Liver (tissue), 8 donors: ENCODE measurements at regions not wholly inside any gene's neighbourhood (a gene's known extent, or its start where the extent isn't known, plus 50 kb on each side); places are given as distances from the start of the nearest gene placed in this dataset.

ENCODE experiments used
- DNase-seq: peaks from one replicate; pipeline ENCODE4 v3.0.0-alpha.2; 2017; ENCODE audit warnings: low spot score
- H3K27ac ChIP-seq, 2 donors: one replicate each; pipeline ENCODE4 v1.7.0; 2013; ENCODE audit warnings: inconsistent platforms in 2 of 2, low read length in 2 of 2, control low read depth in 1 of 2, low read depth in 1 of 2, mild to moderate bottlenecking in 1 of 2
- H3K27me3 ChIP-seq, 4 donors: one replicate each; pipeline versions ENCODE4 v1.6.1 to v1.7.0; 2013; ENCODE audit warnings: low read length in 3 of 4, inconsistent platforms in 1 of 4, mild to moderate bottlenecking in 1 of 4, moderate library complexity in 1 of 4; ENCODE audit not compliant: control insufficient read depth in 4 of 4, insufficient read depth in 4 of 4
- H3K36me3 ChIP-seq, 4 donors: one replicate each; pipeline versions ENCODE4 v1.6.1 to v1.7.0; 2013; ENCODE audit warnings: low read length in 3 of 4, mild to moderate bottlenecking in 3 of 4, low read depth in 1 of 4, moderate library complexity in 1 of 4; ENCODE audit not compliant: control insufficient read depth in 4 of 4, insufficient read depth in 3 of 4
- H3K4me1 ChIP-seq, 4 donors: one replicate each; pipeline versions ENCODE4 v1.6.1 to v1.7.0; 2013; ENCODE audit warnings: low read length in 3 of 4, mild to moderate bottlenecking in 3 of 4, moderate library complexity in 1 of 4; ENCODE audit not compliant: control insufficient read depth in 4 of 4, insufficient read depth in 4 of 4
- H3K4me3 ChIP-seq, 3 donors: one replicate each; pipeline versions ENCODE4 v1.6.1 to v1.7.0; 2013; ENCODE audit warnings: low read length in 3 of 3, control low read depth in 1 of 3, low read depth in 1 of 3, mild to moderate bottlenecking in 1 of 3
- H3K9ac ChIP-seq, 2 donors: one replicate each; pipeline ENCODE4 v1.7.0; 2013; ENCODE audit warnings: low read length in 2 of 2, mild to moderate bottlenecking in 2 of 2, moderate library complexity in 2 of 2, control low read depth in 1 of 2, low read depth in 1 of 2
- H3K9me3 ChIP-seq, 4 donors: one replicate each; pipeline versions ENCODE4 v1.6.1 to v1.7.0; 2013; ENCODE audit warnings: low read length in 3 of 4; ENCODE audit not compliant: control insufficient read depth in 4 of 4
- ATF3 ChIP-seq: IDR thresholded peaks from 2 replicates; pipeline ENCODE4 v1.6.1; 2016; ENCODE audit warnings: antibody characterized with exemption
- CTCF ChIP-seq: fragments of 150-350 bp; IDR thresholded peaks from 2 replicates; pipeline ENCODE4 v1.5.1; 2017; ENCODE audit warnings: improper control_type of control experiment, low read depth, low read length; ENCODE audit not compliant: missing input control
- EGR1 ChIP-seq, 2 donors: IDR thresholded peaks; 2 replicates each; pipeline ENCODE4 v1.6.1; 2016 to 2018; ENCODE audit warnings: antibody characterized with exemption in 2 of 2, low read depth in 2 of 2
- FOXA1 ChIP-seq: IDR thresholded peaks from 2 replicates; pipeline ENCODE4 v1.6.1; 2016; ENCODE audit warnings: antibody characterized with exemption
- FOXA2 ChIP-seq: IDR thresholded peaks from 2 replicates; pipeline ENCODE4 v1.6.1; 2016; ENCODE audit warnings: antibody characterized with exemption
- HNF4G ChIP-seq: IDR thresholded peaks from 2 replicates; pipeline ENCODE4 v1.6.1; 2016; ENCODE audit warnings: antibody characterized with exemption
- JUND ChIP-seq, 2 donors: IDR thresholded peaks; 2 replicates each; pipeline ENCODE4 v1.6.1; 2016; ENCODE audit warnings: antibody characterized with exemption in 2 of 2
- MAX ChIP-seq: IDR thresholded peaks from 2 replicates; pipeline ENCODE4 v1.6.1; 2016; ENCODE audit warnings: antibody characterized with exemption
- NR2F2 ChIP-seq: IDR thresholded peaks from 2 replicates; pipeline ENCODE4 v1.6.1; 2016; ENCODE audit warnings: antibody characterized with exemption
- RAD21 ChIP-seq, 2 donors: IDR thresholded peaks; 2 replicates each; pipeline ENCODE4 v1.6.1; 2016; ENCODE audit warnings: antibody characterized with exemption in 2 of 2, mild to moderate bottlenecking in 2 of 2
- REST ChIP-seq: IDR thresholded peaks from 2 replicates; pipeline ENCODE4 v1.6.1; 2016; ENCODE audit warnings: antibody characterized with exemption, mild to moderate bottlenecking
- RXRA ChIP-seq, 2 donors: IDR thresholded peaks; 2 replicates each; pipeline ENCODE4 v1.6.1; 2017 to 2018; ENCODE audit warnings: antibody characterized with exemption in 2 of 2, mild to moderate bottlenecking in 1 of 2
- TAF1 ChIP-seq: conservative IDR thresholded peaks from 2 replicates; pipeline ENCODE4 v1.6.1; 2016; ENCODE audit warnings: antibody characterized with exemption, mild to moderate bottlenecking
- YY1 ChIP-seq: IDR thresholded peaks from 2 replicates; pipeline ENCODE4 v1.6.1; 2016; ENCODE audit warnings: antibody characterized with exemption, mild to moderate bottlenecking
- ZBTB33 ChIP-seq: IDR thresholded peaks from 2 replicates; pipeline ENCODE4 v1.6.1; 2016; ENCODE audit warnings: antibody characterized with exemption
- WGBS: extraction: QIAGEN DNeasy Blood & Tissue Kit; methylation state at CpG from one replicate; pipeline ENCODE4 v1.1.7; 2013; 5-methylcytosine and 5-hydroxymethylcytosine counted together
- donor health status: healthy.
- donor health status: healthy.
- donor health status: healthy.
- donor health status: healthy.
- donor health status: healthy.

GRCh38 chr15:97672586-97672985 is 287.9 kb upstream of the ARRDC4 start:
- Histone ChIP-seq H3K4me3 (no peak overlapping the region), H3K4me1 (no peaks in the 10 kb centered on the region), H3K9ac (no peak overlapping the region), H3K36me3 (no peaks in the 10 kb centered on the region), H3K27me3 (no peaks in the 10 kb centered on the region), H3K27ac (no peak overlapping the region), H3K9me3 (no peaks in the 10 kb centered on the region)
- DNase-seq = no peak
- TF ChIP-seq FOXA2 (no peak), YY1 (no peak), REST (no peak), HNF4G (no peak), ATF3 (no peak), EGR1 (IDR thresholded peaks at IDR 0.05; ENCODE audit: low read depth in 2 of 2) (no peak), CTCF (no peak), FOXA1 (no peak)
- 87% methylated on average over 2 of the region's 2 CpGs for WGBS

- H3K9ac ChIP-seq = no peak overlapping the region
- H3K36me3 ChIP-seq = no peaks in the 10 kb centered on the region
- H3K27ac ChIP-seq = no peak overlapping the region
- H3K4me1 ChIP-seq = no peaks in the 10 kb centered on the region
- no peaks in the 10 kb centered on the region for H3K27me3 ChIP-seq
- DNase-seq = no peak
- H3K9me3 ChIP-seq = no peaks in the 10 kb centered on the region
- no peak for TF ChIP-seq RAD21 (IDR thresholded peaks at IDR 0.05)
- TF ChIP-seq FOXA2 = no peak
- WGBS = 37% methylated on average over 2 of the region's 2 CpGs
- H3K4me3 ChIP-seq = no peak overlapping the region
Observed at GRCh38 chr15:97678656-97679055, 281.8 kb upstream of the ARRDC4 start.

- no peaks in the 10 kb centered on the region for H3K4me1 ChIP-seq
- DNase-seq = no peak
- no peaks in the 10 kb centered on the region for H3K27me3 ChIP-seq
- H3K4me3 ChIP-seq = no peak overlapping the region
- no peaks in the 10 kb centered on the region for H3K9me3 ChIP-seq
- no peak overlapping the region for H3K27ac ChIP-seq
- no peak overlapping the region for H3K9ac ChIP-seq
- 69% methylated on average over 6 of the region's 6 CpGs for WGBS
- no peaks in the 10 kb centered on the region for H3K36me3 ChIP-seq
- TF ChIP-seq JUND (IDR thresholded peaks at IDR 0.05) = no peak
- TF ChIP-seq ZBTB33 = no peak
- TF ChIP-seq FOXA1 = no peak
- no peak for TF ChIP-seq NR2F2
- no peak for TF ChIP-seq RXRA (IDR thresholded peaks at IDR 0.05)
- no peak for TF ChIP-seq EGR1 (IDR thresholded peaks at IDR 0.05; ENCODE audit: low read depth in 2 of 2)
- TF ChIP-seq ATF3 = no peak
- no peak for TF ChIP-seq YY1
- TF ChIP-seq MAX = no peak
- TF ChIP-seq REST = no peak
- no peak for TF ChIP-seq TAF1
Observed at GRCh38 chr15:97679106-97679688, 281.3 kb upstream of the ARRDC4 start.
